ENCODE measurements at regions not wholly inside any gene's neighbourhood (a gene's known extent, or its start where the extent isn't known, plus 50 kb on each side); places are given as distances from the start of the nearest gene placed in this dataset.

GRCh38 chr4:162239992-162240769 is 76.4 kb upstream of the FSTL5 start:
- TF ChIP-seq CTCF (conservative IDR thresholded peaks at IDR 0.05; ENCODE audit: low read length) (no peak), EZH2phosphoT487 (IDR thresholded peaks at IDR 0.05; ENCODE audit: borderline replicate concordance) (no peak)

All from Loucy (cell line).